Chondrocyte (in vitro differentiated cells): ENCODE measurements at regions not wholly inside any gene's neighbourhood (a gene's known extent, or its start where the extent isn't known, plus 50 kb on each side); places are given as distances from the start of the nearest gene placed in this dataset.

Experiments
- DNase-seq: peaks from one replicate; pipeline ENCODE4 v3.0.0; 2021; ENCODE audit warnings: mixed read lengths, low spot score
- H3K27ac Mint-ChIP-seq: one replicate; pipeline ENCODE4 v1.8.0; 2021; ENCODE audit warnings: mild to moderate bottlenecking, moderate library complexity, mixed read lengths; ENCODE audit not compliant: unreplicated experiment
- H3K27me3 Mint-ChIP-seq: 2 replicates; pipeline ENCODE4 v1.8.0; 2021; ENCODE audit warnings: low read depth, mixed read lengths
- H3K36me3 Mint-ChIP-seq: 2 replicates; pipeline ENCODE4 v1.8.0; 2021; ENCODE audit warnings: low read depth, mixed read lengths
- H3K4me1 Mint-ChIP-seq: 2 replicates; pipeline ENCODE4 v1.8.0; 2021; ENCODE audit warnings: low read depth, mild to moderate bottlenecking, mixed read lengths
- H3K4me3 Mint-ChIP-seq: one replicate; pipeline ENCODE4 v1.8.0; 2021; ENCODE audit warnings: mild to moderate bottlenecking, moderate library complexity, mixed read lengths; ENCODE audit not compliant: unreplicated experiment
- H3K9me3 Mint-ChIP-seq: 2 replicates; pipeline ENCODE4 v1.8.0; 2021; ENCODE audit warnings: low read depth, mixed read lengths
- TF ChIP-seq, protein P1 (sequence below): fragments of 200-600 bp; sonication (generic); IDR thresholded peaks from 2 replicates; pipeline ENCODE4 v1.5.0; 2021; ENCODE audit warnings: antibody characterized with exemption, mild to moderate bottlenecking, moderate library complexity

GRCh38 chr16:63617990-63618763 lies 1503.7 kb downstream of the CDH11 start:
- DNase-seq: no peak
- Mint-ChIP-seq H3K4me1 (peaks cover 11% of the 10 kb centered on the region), H3K4me3 (no peak overlapping the region), H3K27me3 (peaks cover 7% of the 10 kb centered on the region), H3K9me3 (peaks cover 6% of the 10 kb centered on the region), H3K27ac (no peak overlapping the region), H3K36me3 (no peaks in the 10 kb centered on the region)
- TF ChIP-seq, protein P1, sequence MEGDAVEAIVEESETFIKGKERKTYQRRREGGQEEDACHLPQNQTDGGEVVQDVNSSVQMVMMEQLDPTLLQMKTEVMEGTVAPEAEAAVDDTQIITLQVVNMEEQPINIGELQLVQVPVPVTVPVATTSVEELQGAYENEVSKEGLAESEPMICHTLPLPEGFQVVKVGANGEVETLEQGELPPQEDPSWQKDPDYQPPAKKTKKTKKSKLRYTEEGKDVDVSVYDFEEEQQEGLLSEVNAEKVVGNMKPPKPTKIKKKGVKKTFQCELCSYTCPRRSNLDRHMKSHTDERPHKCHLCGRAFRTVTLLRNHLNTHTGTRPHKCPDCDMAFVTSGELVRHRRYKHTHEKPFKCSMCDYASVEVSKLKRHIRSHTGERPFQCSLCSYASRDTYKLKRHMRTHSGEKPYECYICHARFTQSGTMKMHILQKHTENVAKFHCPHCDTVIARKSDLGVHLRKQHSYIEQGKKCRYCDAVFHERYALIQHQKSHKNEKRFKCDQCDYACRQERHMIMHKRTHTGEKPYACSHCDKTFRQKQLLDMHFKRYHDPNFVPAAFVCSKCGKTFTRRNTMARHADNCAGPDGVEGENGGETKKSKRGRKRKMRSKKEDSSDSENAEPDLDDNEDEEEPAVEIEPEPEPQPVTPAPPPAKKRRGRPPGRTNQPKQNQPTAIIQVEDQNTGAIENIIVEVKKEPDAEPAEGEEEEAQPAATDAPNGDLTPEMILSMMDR: no peak

DNA sequence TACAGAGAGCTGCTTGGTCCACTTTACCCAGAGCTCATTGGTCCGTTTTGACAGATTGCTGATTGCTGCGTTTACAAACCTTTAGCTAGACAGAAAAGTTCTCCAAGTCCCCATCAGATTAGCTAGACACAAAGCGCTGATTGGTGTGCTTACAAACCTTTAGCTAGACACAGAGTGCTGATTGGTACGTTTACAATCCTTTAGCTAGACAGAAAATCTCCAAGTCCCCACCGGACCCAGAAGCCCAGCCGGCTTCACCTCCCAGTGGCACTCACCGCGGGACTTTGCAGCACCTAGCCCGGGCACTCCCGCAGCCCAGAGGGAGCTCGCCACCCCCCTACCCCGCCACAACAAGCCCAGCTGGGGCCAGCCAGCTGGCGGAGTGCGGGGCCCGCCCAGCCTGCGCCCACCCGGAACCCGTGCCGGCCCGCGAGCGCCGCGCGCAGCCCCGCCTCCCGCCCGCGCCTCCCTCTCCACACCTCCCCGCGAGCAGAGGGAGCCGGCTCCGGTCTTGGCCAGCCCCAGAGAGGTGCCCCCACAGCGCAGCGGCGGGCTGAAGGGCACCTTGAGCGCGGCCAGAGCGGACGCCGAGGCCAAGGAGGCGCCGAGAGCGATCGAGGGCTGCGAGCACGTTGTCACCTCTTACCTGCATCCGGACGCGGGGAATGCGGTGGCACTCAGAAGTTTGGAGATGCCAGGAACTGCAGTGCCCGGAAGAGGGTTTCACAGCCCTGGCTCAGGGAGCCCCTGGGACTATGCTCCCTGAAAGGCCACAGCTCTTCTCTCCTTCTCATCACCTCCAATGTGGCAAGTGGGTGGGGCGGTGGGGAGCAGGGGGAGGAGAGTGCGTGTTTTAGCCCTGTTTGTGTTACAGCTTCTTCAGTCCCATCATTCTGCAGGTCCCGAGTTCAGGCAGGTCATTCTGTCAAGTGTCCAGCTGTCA lies 1504.5 kb downstream of the CDH11 start:
- Mint-ChIP-seq H3K27ac (no peak overlapping the region), H3K27me3 (peaks cover 4% of the 10 kb centered on the region), H3K4me3 (no peak overlapping the region), H3K4me1 (peaks cover 11% of the 10 kb centered on the region), H3K36me3 (no peaks in the 10 kb centered on the region), H3K9me3 (peaks cover 6% of the 10 kb centered on the region)
- TF ChIP-seq, protein P1: no peak
- peak; percentile 83 for DNase-seq

- TF ChIP-seq, protein P1: no peak
- Mint-ChIP-seq H3K9me3 (peaks cover 18% of the 10 kb centered on the region), H3K4me1 (peaks cover 11% of the 10 kb centered on the region), H3K27me3 (no peaks in the 10 kb centered on the region), H3K27ac (no peak overlapping the region), H3K4me3 (no peak overlapping the region), H3K36me3 (no peaks in the 10 kb centered on the region)
- DNase-seq: no peak
Observed at GRCh38 chr16:63614429-63614828, 1507.4 kb downstream of the CDH11 start.

DNA sequence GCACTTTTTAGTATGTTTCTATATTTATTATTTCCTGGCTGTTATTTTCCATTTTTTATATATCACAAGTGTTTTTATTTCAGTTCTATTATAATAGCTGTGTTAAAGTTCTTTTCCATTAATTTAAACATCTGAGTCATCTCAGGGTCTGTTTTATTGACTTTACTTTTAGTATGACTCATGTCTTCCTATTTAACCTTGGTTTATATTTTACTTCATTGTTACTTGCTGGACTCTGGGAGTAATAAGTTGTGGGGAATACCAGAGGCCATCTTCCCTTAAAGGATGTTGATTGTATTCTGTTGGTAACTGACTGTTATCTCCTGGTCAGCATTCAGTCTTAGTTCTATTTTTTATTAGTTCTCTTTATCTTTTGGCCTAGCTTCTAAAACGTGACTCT lies 1508.2 kb downstream of the CDH11 start:
- DNase-seq: no peak
- Mint-ChIP-seq H3K4me1 (peaks cover 11% of the 10 kb centered on the region), H3K36me3 (no peaks in the 10 kb centered on the region), H3K9me3 (peaks cover 18% of the 10 kb centered on the region), H3K4me3 (no peak overlapping the region), H3K27ac (no peak overlapping the region), H3K27me3 (no peaks in the 10 kb centered on the region)
- TF ChIP-seq, protein P1: no peak

- Mint-ChIP-seq H3K4me3 (no peak overlapping the region), H3K9me3 (peaks cover 18% of the 10 kb centered on the region), H3K36me3 (no peaks in the 10 kb centered on the region), H3K27me3 (peaks cover 5% of the 10 kb centered on the region), H3K27ac (no peak overlapping the region), H3K4me1 (peaks cover 11% of the 10 kb centered on the region)
- no peak for DNase-seq
- TF ChIP-seq, protein P1: no peak
Observed at GRCh38 chr16:63612462-63613227, 1509.2 kb downstream of the CDH11 start.
